ENCODE measurements at regions not wholly inside any gene's neighbourhood (a gene's known extent, or its start where the extent isn't known, plus 50 kb on each side); places are given as distances from the start of the nearest gene placed in this dataset.

- no peaks in the 10 kb centered on the region; a peak in 1 of 4 replicates for H3K4me1 ChIP-seq (ENCODE audit: control insufficient read depth in 1 of 2, insufficient read depth in 2 of 2, low read depth in 1 of 2, low read length in 1 of 2)
- H3K9me3 ChIP-seq, result no peaks in the 10 kb centered on the region
- no peak for DNase-seq
- no peaks in the 10 kb centered on the region for H3K79me2 ChIP-seq (ENCODE audit: insufficient read depth)
- H3K9me2 ChIP-seq, result no peaks in the 10 kb centered on the region
- H2AFZ ChIP-seq (ENCODE audit: low read depth), result no peak overlapping the region
- H3K9ac ChIP-seq, result no peak overlapping the region
- no peak overlapping the region for H3K4me3 ChIP-seq (ENCODE audit: low read depth in 2 of 2, low read length in 1 of 2)
- H3K27me3 ChIP-seq (ENCODE audit: insufficient read depth), result no peaks in the 10 kb centered on the region
- H3K36me3 ChIP-seq (replicated peaks in 1 of 2; ENCODE audit: control insufficient read depth in 1 of 2, insufficient read depth in 2 of 2, low read length in 1 of 2), result no peaks in the 10 kb centered on the region
- no peaks in the 10 kb centered on the region for H4K20me1 ChIP-seq (ENCODE audit: insufficient read depth)
- H3F3A ChIP-seq (replicated peaks; ENCODE audit: insufficient read depth), result peaks cover 4% of the 10 kb centered on the region
- 85% methylated on average over 7 of the region's 7 CpGs for WGBS (ENCODE audit: low lambda C conversion rate)
- H3K27ac ChIP-seq (ENCODE audit: low read depth in 2 of 2, low read length in 1 of 2), result no peak overlapping the region
- no peak overlapping the region for H3K4me2 ChIP-seq
- no peak for TF ChIP-seq USF2 (IDR thresholded peaks at IDR 0.05; ENCODE audit: borderline replicate concordance, low read depth, low read length)
- ChIA-PET POLR2A (no interaction called here), CTCF (no interaction called here)
Observed at GRCh38 chr21:35274923-35275322, 225.8 kb upstream of the RUNX1 start.

DNA sequence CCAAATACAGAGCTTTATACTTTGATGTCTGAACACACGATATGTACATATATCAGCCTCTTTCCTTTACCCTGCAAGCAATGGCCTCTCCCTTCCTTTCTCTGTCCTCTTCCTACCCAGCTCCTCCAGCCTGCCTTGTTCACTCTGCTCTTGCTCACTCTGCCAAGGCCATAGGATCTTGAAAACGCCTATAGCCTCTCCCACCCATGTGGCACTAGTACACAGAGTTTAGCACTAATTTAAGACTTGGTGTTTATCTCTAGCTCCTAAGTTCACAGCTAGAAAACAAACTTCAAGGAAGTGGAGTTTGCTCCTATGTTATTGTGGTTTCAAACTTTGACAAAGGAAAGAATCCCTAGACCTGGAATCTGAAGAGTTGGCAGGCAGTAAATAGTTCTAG lies 225.0 kb upstream of the RUNX1 start:
- WGBS (ENCODE audit: low lambda C conversion rate), result 84% methylated on average over 2 of the region's 2 CpGs
- POLR2A ChIA-PET, result no interaction called here

GRCh38 chr21:35273333-35273732 lies 224.2 kb upstream of the RUNX1 start:
- Histone ChIP-seq H3K27ac (ENCODE audit: low read depth in 2 of 2, low read length in 1 of 2) (no peak overlapping the region), H3K4me1 (ENCODE audit: control insufficient read depth in 1 of 2, insufficient read depth in 2 of 2, low read depth in 1 of 2, low read length in 1 of 2) (no peaks in the 10 kb centered on the region; a peak in 1 of 4 replicates), H3K9me2 (no peaks in the 10 kb centered on the region), H2AFZ (ENCODE audit: low read depth) (no peak overlapping the region), H3K27me3 (ENCODE audit: insufficient read depth) (no peaks in the 10 kb centered on the region), H3F3A (replicated peaks; ENCODE audit: insufficient read depth) (peaks cover 4% of the 10 kb centered on the region), H4K20me1 (ENCODE audit: insufficient read depth) (no peaks in the 10 kb centered on the region), H3K79me2 (ENCODE audit: insufficient read depth) (no peaks in the 10 kb centered on the region), H3K4me2 (no peak overlapping the region), H3K9me3 (no peaks in the 10 kb centered on the region), H3K9ac (no peak overlapping the region), H3K36me3 (replicated peaks in 1 of 2; ENCODE audit: control insufficient read depth in 1 of 2, insufficient read depth in 2 of 2, low read length in 1 of 2) (no peaks in the 10 kb centered on the region), H3K4me3 (ENCODE audit: low read depth in 2 of 2, low read length in 1 of 2) (no peak overlapping the region)
- POLR2A ChIA-PET, result no interaction called here
- DNase-seq, result no peak
- TF ChIP-seq GATA2 (CRISPR knock-in tag; IDR thresholded peaks at IDR 0.05) (no peak), USF1 (IDR thresholded peaks at IDR 0.05; ENCODE audit: borderline replicate concordance, low read depth) (no peak), RCOR1 (IDR thresholded peaks at IDR 0.05; ENCODE audit: low read length) (no peak), RXRA (IDR thresholded peaks at IDR 0.05; ENCODE audit: borderline replicate concordance, low read depth) (no peak), TCF12 (IDR thresholded peaks at IDR 0.05) (no peak), SIN3A (IDR thresholded peaks at IDR 0.05; ENCODE audit: borderline replicate concordance, low read depth, low read length) (no peak), TAF1 (IDR thresholded peaks at IDR 0.05; ENCODE audit: borderline replicate concordance, low read depth, low read length) (no peak), RAD21 (IDR thresholded peaks at IDR 0.05; ENCODE audit: low read length) (no peak), TEAD4 (IDR thresholded peaks at IDR 0.05; ENCODE audit: borderline replicate concordance, insufficient read depth) (no peak), RFX5 (IDR thresholded peaks at IDR 0.05; ENCODE audit: low read length) (no peak), SMC3 (IDR thresholded peaks at IDR 0.05; ENCODE audit: low read depth, low read length) (no peak), GABPA (IDR thresholded peaks at IDR 0.05; ENCODE audit: low read depth) (no peak), POLR2AphosphoS5 (IDR thresholded peaks at IDR 0.05; ENCODE audit: low read depth, low read length) (no peak), NFIC (IDR thresholded peaks at IDR 0.05; ENCODE audit: borderline replicate concordance) (no peak)
- TF ChIP-seq, protein P1, sequence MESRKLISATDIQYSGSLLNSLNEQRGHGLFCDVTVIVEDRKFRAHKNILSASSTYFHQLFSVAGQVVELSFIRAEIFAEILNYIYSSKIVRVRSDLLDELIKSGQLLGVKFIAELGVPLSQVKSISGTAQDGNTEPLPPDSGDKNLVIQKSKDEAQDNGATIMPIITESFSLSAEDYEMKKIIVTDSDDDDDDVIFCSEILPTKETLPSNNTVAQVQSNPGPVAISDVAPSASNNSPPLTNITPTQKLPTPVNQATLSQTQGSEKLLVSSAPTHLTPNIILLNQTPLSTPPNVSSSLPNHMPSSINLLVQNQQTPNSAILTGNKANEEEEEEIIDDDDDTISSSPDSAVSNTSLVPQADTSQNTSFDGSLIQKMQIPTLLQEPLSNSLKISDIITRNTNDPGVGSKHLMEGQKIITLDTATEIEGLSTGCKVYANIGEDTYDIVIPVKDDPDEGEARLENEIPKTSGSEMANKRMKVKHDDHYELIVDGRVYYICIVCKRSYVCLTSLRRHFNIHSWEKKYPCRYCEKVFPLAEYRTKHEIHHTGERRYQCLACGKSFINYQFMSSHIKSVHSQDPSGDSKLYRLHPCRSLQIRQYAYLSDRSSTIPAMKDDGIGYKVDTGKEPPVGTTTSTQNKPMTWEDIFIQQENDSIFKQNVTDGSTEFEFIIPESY (IDR thresholded peaks at IDR 0.05; ENCODE audit: borderline replicate concordance, low read depth), result no peak
- CTCF ChIA-PET, result no interaction called here
- WGBS (ENCODE audit: low lambda C conversion rate), result 76% methylated on average over 3 of the region's 3 CpGs

More for the DNA sequence above, 225.0 kb upstream of the RUNX1 start:
- Histone ChIP-seq H2AFZ (ENCODE audit: low read depth) (no peak overlapping the region), H3K27me3 (ENCODE audit: insufficient read depth) (no peaks in the 10 kb centered on the region), H3F3A (replicated peaks; ENCODE audit: insufficient read depth) (peaks cover 4% of the 10 kb centered on the region), H3K4me2 (no peak overlapping the region), H3K36me3 (replicated peaks in 1 of 2; ENCODE audit: control insufficient read depth in 1 of 2, insufficient read depth in 2 of 2, low read length in 1 of 2) (no peaks in the 10 kb centered on the region), H3K9me2 (no peaks in the 10 kb centered on the region), H3K4me3 (ENCODE audit: low read depth in 2 of 2, low read length in 1 of 2) (no peak overlapping the region), H3K27ac (ENCODE audit: low read depth in 2 of 2, low read length in 1 of 2) (no peak overlapping the region), H3K9ac (no peak overlapping the region), H3K79me2 (ENCODE audit: insufficient read depth) (no peaks in the 10 kb centered on the region), H4K20me1 (ENCODE audit: insufficient read depth) (no peaks in the 10 kb centered on the region), H3K4me1 (ENCODE audit: control insufficient read depth in 1 of 2, insufficient read depth in 2 of 2, low read depth in 1 of 2, low read length in 1 of 2) (no peaks in the 10 kb centered on the region; a peak in 1 of 4 replicates), H3K9me3 (no peaks in the 10 kb centered on the region)
- CTCF ChIA-PET, result no interaction called here
- TF ChIP-seq ELF1 (IDR thresholded peaks at IDR 0.05) (no peak), RXRA (IDR thresholded peaks at IDR 0.05; ENCODE audit: borderline replicate concordance, low read depth) (no peak), USF2 (IDR thresholded peaks at IDR 0.05; ENCODE audit: borderline replicate concordance, low read depth, low read length) (no peak)
- DNase-seq, result no peak

Data from SK-N-SH (cell line).